Heart right ventricle (tissue), 16 donors: ENCODE measurements at regions not wholly inside any gene's neighbourhood (a gene's known extent, or its start where the extent isn't known, plus 50 kb on each side); places are given as distances from the start of the nearest gene placed in this dataset.

ENCODE experiments used
- ATAC-seq, 8 donors: fragments of 200-7000 bp; cut with Tn5 transposase; one replicate each; pipeline ENCODE4 v1.9.1; 2020; ENCODE audit warnings: mild to moderate bottlenecking in 8 of 8, moderate library complexity in 8 of 8, moderate number of reproducible peaks in 1 of 8
- DNase-seq, 2 donors: peaks; one replicate each; pipeline ENCODE4 v3.0.0-alpha.2; 2020
- H3K27ac ChIP-seq, 10 donors: fragments of 200-600 bp; sonication (generic) in 2 of 10; one replicate each; pipeline versions ENCODE4 v1.5.0 to v1.8.0; 2020 to 2022; ENCODE audit warnings: mild to moderate bottlenecking in 3 of 10
- H3K27me3 ChIP-seq, 7 donors: fragments of 200-600 bp; one replicate each; pipeline ENCODE4 v1.8.0; 2021 to 2022; ENCODE audit warnings: mild to moderate bottlenecking in 2 of 7
- H3K36me3 ChIP-seq, 9 donors: fragments of 200-600 bp; sonication (generic) in 1 of 9; one replicate each; pipeline versions ENCODE4 v1.5.0 to v1.8.0; 2020 to 2022; ENCODE audit warnings: mild to moderate bottlenecking in 2 of 9
- H3K4me1 ChIP-seq, 9 donors: fragments of 200-600 bp; sonication (generic) in 1 of 9; one replicate each; pipeline versions ENCODE4 v1.5.0 to v1.8.0; 2020 to 2022; ENCODE audit warnings: mild to moderate bottlenecking in 4 of 9
- H3K4me3 ChIP-seq, 10 donors: fragments of 200-600 bp; sonication (generic) in 2 of 10; one replicate each; pipeline versions ENCODE4 v1.5.0 to v1.8.0; 2020 to 2022; ENCODE audit warnings: mild to moderate bottlenecking in 7 of 10, moderate library complexity in 2 of 10
- H3K9me3 ChIP-seq, 11 donors: fragments of 200-600 bp in 10 of 11; sonication (generic) in 2 of 11; one replicate each; pipeline versions ENCODE4 v1.5.0 to v1.8.0; 2013 to 2022; ENCODE audit warnings: mild to moderate bottlenecking in 2 of 11, control low read depth in 1 of 11, moderate library complexity in 1 of 11
- CTCF ChIP-seq, 9 donors: fragments of 200-600 bp; sonication (generic) in 2 of 9; IDR thresholded peaks; one replicate each; pipeline versions ENCODE4 v1.5.0 to v1.8.0; 2021 to 2022; ENCODE audit warnings: antibody characterized with exemption in 9 of 9, mild to moderate bottlenecking in 5 of 9, moderate library complexity in 1 of 9
- WGBS, 2 donors: extraction: QIAGEN DNeasy Blood & Tissue Kit; methylation state at CpG; one replicate each; pipeline ENCODE4 v1.1.7; 2013; ENCODE audit warnings: inconsistent platforms in 1 of 2; 5-methylcytosine and 5-hydroxymethylcytosine counted together
- intact Hi-C, 10 donors: fragments of 100-400 bp; cut with DNase I; formaldehyde crosslinking; loops; one replicate each; pipeline versions ENCODE4 v1.11.1 to v1.14.2; 2022
- donor health status: Arrhythmogenic right ventricular cardiomyopathy.
- donor health status: ischemic (EF 13 %, LVEDD 7.1; RV severe dilation, severe dysfunction).
- donor health status: healthy with polysubstance abuse.
- donor health status: DM: no; HTN: yes; CAD: no.
- donor health status: DM: no; HTN: no; CAD: no.
- donor health status: ischemic (EF 25% LVEDD 6.9; RV normal size, moderate dysfunction).
- donor health status: ischemic (EF 25% LVEDD 5.7; RV mildly dilated, moderate dysfunction).
- donor health status: healthy.
- donor health status: DM: yes; HTN: yes; CAD: no.
- donor health status: Ischemic cardiomyopathy.
- donor health status: ischemic (EF 35%, LVEDD 5.7; RV mildly dilated, moderate dysfunction).
- donor health status: nonischemic (EF 11% LVEDD 7.7; RV severe dilation, severe dysfunction).
- donor health status: DM: yes; HTN: yes; CAD: no.
- donor health status: PGD.
- donor health status: ischemic (EF 29% LVEDD 5.4; RV normal size, mild dysfunction).
- donor health status: nonischemic (EF 23%, LVEDD 6.1; RV moderate dilation, normal function).

- Histone ChIP-seq H3K9me3 (peaks cover 0 to 12% (median 0%) of the 10 kb centered on the region in 11 donors), H3K4me3 (no peak overlapping the region), H3K36me3 (no peaks in the 10 kb centered on the region), H3K4me1 (no peaks in the 10 kb centered on the region), H3K27me3 (no peaks in the 10 kb centered on the region), H3K27ac (no peak overlapping the region)
- no peak for TF ChIP-seq CTCF (IDR thresholded peaks at IDR 0.05)
- 69 to 75% methylated on average over 2 of the region's 2 CpGs for WGBS, 2 donors
- intact Hi-C loops: no loop called here
- ATAC-seq (no peak), DNase-seq (no peak)
These were observed 103.4 kb downstream of the MED10 start for GRCh38 chr5:6274846-6275543.

- peaks cover 0 to 12% (median 0%) of the 10 kb centered on the region in 11 donors for H3K9me3 ChIP-seq
- DNase-seq (no peak), ATAC-seq (no peak)
- H3K4me1 ChIP-seq: no peaks in the 10 kb centered on the region
- no peaks in the 10 kb centered on the region for H3K27me3 ChIP-seq
- no peak overlapping the region for H3K27ac ChIP-seq
- TF ChIP-seq CTCF (IDR thresholded peaks at IDR 0.05): no peak
- no peak overlapping the region for H3K4me3 ChIP-seq
- 79 to 90% methylated on average over 4 of the region's 4 CpGs for WGBS, 2 donors
- H3K36me3 ChIP-seq: no peaks in the 10 kb centered on the region
- intact Hi-C loops: no loop called here
These were observed 104.6 kb downstream of the MED10 start for GRCh38 chr5:6273749-6274148.

DNA sequence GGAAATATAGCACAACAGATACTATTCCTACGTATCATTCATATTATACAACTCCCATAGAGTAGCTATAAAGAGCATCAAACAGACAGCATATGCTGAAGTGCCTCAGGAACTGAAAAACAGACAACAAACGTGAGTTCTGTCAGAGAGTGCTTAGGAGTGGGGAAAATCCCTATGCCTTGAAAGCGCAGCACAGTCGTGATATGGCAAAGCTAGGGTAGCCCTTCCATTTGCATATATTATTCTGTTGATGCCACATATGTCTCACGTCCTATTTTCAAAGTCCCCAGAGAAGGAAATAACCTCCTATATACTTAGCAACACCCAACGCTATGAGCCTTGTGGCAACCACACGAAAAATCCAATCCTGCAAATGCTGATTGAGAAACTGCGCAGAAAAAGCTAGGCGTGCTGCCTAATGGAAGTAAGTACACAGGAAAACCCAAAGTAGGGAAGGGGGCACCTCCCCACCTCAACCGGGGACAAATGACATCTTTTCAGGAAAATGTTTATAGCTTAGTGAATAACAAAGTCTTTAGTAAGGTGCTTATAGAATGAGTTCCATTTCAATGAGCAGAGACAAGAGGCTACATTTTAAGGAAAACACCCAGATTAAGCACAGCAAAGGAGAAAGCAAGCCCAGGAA is 105.1 kb downstream of the MED10 start:
- Histone ChIP-seq H3K27ac (no peak overlapping the region), H3K4me1 (no peaks in the 10 kb centered on the region), H3K27me3 (no peaks in the 10 kb centered on the region), H3K4me3 (no peak overlapping the region), H3K9me3 (peaks cover 0 to 12% (median 0%) of the 10 kb centered on the region in 11 donors), H3K36me3 (no peaks in the 10 kb centered on the region)
- TF ChIP-seq CTCF (IDR thresholded peaks at IDR 0.05): no peak
- WGBS, 2 donors: 80 to 87% methylated on average over 10 of the region's 10 CpGs
- intact Hi-C loops: no loop called here
- no peak for DNase-seq
- no peak for ATAC-seq

DNA sequence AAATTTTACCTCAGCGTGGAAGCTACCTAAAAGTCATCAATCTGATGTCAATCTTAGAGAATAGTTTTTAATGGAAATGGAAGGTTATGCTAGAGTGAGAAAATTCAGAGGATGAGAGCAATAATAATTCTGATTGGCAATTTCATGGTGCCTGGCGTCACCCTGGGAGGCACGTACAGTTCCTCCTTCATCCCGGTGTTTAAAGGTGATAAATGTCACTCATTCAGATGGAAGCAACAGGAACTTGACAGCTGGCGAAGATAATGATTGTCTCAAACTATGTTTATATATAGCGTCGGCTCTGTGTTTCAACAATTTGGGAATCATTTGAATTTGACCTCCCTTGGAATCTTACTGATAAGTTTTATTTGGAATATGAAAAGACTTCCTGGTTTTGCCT is 108.4 kb downstream of the MED10 start:
- ATAC-seq: no peak
- no peak for DNase-seq
- Histone ChIP-seq H3K27ac (no peak overlapping the region), H3K4me1 (no peaks in the 10 kb centered on the region), H3K9me3 (peaks cover 0 to 16% (median 0%) of the 10 kb centered on the region in 11 donors), H3K27me3 (no peaks in the 10 kb centered on the region), H3K4me3 (no peak overlapping the region), H3K36me3 (no peaks in the 10 kb centered on the region)
- intact Hi-C loops: no loop called here
- TF ChIP-seq CTCF (IDR thresholded peaks at IDR 0.05): no peak
- WGBS, 2 donors: 69 to 71% methylated on average over 7 of the region's 7 CpGs
